ENCODE measurements at regions not wholly inside any gene's neighbourhood (a gene's known extent, or its start where the extent isn't known, plus 50 kb on each side); places are given as distances from the start of the nearest gene placed in this dataset.

DNA sequence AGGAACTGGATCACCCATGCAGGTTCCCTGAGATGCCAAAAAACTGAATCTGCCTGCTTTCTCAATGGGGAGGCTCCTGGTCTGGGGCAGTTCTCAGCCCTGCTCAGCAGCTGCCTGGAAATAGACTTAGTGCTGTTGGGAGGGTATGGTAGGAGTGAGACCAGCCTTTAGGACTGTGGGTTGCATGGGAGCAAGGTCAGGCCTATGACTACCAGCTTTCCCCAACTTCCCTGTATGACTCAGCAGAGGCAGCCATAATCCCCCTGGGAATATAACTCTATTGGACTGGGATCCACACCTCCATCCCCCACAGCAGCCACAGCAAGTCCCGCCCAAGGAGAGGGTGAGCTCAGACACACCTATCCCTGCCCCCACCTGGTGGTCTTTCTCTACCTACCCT is 87.0 kb downstream of the CFAP44 start:
- no peaks in the 10 kb centered on the region for H3K9me3 ChIP-seq (ENCODE audit: low read depth, low read length, poor library complexity, severe bottlenecking)
- no peak for TF ChIP-seq EZH2 (IDR thresholded peaks at IDR 0.05; ENCODE audit: borderline replicate concordance, low read depth, low read length, poor library complexity, severe bottlenecking)
- TF ChIP-seq, protein P1, sequence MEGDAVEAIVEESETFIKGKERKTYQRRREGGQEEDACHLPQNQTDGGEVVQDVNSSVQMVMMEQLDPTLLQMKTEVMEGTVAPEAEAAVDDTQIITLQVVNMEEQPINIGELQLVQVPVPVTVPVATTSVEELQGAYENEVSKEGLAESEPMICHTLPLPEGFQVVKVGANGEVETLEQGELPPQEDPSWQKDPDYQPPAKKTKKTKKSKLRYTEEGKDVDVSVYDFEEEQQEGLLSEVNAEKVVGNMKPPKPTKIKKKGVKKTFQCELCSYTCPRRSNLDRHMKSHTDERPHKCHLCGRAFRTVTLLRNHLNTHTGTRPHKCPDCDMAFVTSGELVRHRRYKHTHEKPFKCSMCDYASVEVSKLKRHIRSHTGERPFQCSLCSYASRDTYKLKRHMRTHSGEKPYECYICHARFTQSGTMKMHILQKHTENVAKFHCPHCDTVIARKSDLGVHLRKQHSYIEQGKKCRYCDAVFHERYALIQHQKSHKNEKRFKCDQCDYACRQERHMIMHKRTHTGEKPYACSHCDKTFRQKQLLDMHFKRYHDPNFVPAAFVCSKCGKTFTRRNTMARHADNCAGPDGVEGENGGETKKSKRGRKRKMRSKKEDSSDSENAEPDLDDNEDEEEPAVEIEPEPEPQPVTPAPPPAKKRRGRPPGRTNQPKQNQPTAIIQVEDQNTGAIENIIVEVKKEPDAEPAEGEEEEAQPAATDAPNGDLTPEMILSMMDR (conservative IDR thresholded peaks at IDR 0.05; ENCODE audit: low read depth, low read length): no peak
- BruUV-seq (replicated peaks): no TSS peak
- CTCF ChIA-PET: no interaction called here
- no peaks in the 10 kb centered on the region for H3K4me1 ChIP-seq (ENCODE audit: insufficient read depth, low read length, poor library complexity, severe bottlenecking)
- H3K4me3 ChIP-seq (ENCODE audit: low read depth, low read length, poor library complexity, severe bottlenecking): no peak overlapping the region
- POLR2A ChIA-PET (ENCODE audit: low non-redundant PET): interaction anchor here (0.6 kb wide), 1 partner anchor 10 kb away, joined by 9 read pairs; no protein-coding TSS in a partner anchor
- no peaks in the 10 kb centered on the region for H3K36me3 ChIP-seq (ENCODE audit: insufficient read depth, low read length, poor library complexity, severe bottlenecking)
- intact Hi-C loops (cut with micrococcal nuclease; ENCODE audit: unreplicated experiment): no loop called here
- H3K27ac ChIP-seq (ENCODE audit: low read depth, low read length, poor library complexity, severe bottlenecking): no peak overlapping the region
- peak; percentile 5 for DNase-seq (ENCODE audit: low spot score)
- no peaks in the 10 kb centered on the region for H3K27me3 ChIP-seq (replicated peaks; ENCODE audit: insufficient read depth, low read depth, low read length, poor library complexity)

DNA sequence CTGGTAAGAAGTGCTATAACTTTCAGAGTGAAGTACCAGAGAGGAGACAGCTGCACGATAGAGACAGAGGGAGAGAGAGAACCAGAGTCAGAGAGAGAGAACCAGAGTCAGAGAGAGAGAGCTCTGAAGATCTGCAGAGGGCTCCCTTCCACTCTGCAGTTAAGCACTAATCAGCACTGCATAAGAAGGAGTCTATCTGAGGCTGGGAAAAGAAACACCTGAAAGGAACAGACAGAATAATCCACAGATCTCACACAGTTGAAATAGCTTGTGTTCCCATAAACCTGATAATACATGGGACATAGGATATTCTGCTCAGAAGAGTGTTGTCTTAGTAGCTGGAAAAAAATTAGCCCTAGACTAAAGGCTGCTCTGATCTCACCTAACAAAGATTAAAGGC is 87.6 kb downstream of the CFAP44 start:
- no peak for DNase-seq (ENCODE audit: low spot score)
- POLR2A ChIA-PET (ENCODE audit: low non-redundant PET): interaction anchor here (0.6 kb wide), 2 partner anchors 11 to 220 kb away, joined by 3 to 9 read pairs; no protein-coding TSS in a partner anchor
- Histone ChIP-seq H3K4me1 (ENCODE audit: insufficient read depth, low read length, poor library complexity, severe bottlenecking) (no peaks in the 10 kb centered on the region), H3K36me3 (ENCODE audit: insufficient read depth, low read length, poor library complexity, severe bottlenecking) (no peaks in the 10 kb centered on the region), H3K4me3 (ENCODE audit: low read depth, low read length, poor library complexity, severe bottlenecking) (no peak overlapping the region), H3K9me3 (ENCODE audit: low read depth, low read length, poor library complexity, severe bottlenecking) (no peaks in the 10 kb centered on the region), H3K27me3 (replicated peaks; ENCODE audit: insufficient read depth, low read depth, low read length, poor library complexity) (no peaks in the 10 kb centered on the region), H3K27ac (ENCODE audit: low read depth, low read length, poor library complexity, severe bottlenecking) (no peak overlapping the region)
- BruUV-seq (replicated peaks): no TSS peak
- CTCF ChIA-PET: no interaction called here
- intact Hi-C loops (cut with micrococcal nuclease; ENCODE audit: unreplicated experiment): no loop called here
- TF ChIP-seq, protein P1 (conservative IDR thresholded peaks at IDR 0.05; ENCODE audit: low read depth, low read length): no peak
- TF ChIP-seq EZH2 (IDR thresholded peaks at IDR 0.05; ENCODE audit: borderline replicate concordance, low read depth, low read length, poor library complexity, severe bottlenecking): no peak

DNA sequence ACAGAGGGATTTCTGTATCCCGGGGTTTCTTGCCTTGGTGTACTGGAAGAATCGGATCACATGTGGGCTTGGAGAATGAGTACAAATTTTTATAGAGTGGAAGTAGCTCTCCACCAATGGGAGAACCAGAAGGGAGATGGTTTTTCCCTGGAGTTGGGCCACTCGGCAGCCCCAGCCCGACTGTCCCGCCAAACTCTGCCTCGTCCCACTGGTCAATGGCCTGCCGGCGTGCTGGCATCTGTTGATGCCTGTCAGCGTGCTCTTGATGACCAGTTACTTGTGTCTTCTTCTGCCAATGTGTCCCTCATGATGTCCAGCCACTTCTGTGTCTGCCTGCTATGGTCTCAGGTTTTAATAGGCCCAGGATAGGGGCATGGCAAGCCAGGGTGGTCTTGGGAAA is 100.5 kb downstream of the CFAP44 start:
- Histone ChIP-seq H3K27ac (ENCODE audit: low read depth, low read length, poor library complexity, severe bottlenecking) (no peak overlapping the region), H3K27me3 (replicated peaks; ENCODE audit: insufficient read depth, low read depth, low read length, poor library complexity) (no peaks in the 10 kb centered on the region), H3K4me1 (ENCODE audit: insufficient read depth, low read length, poor library complexity, severe bottlenecking) (no peaks in the 10 kb centered on the region), H3K36me3 (ENCODE audit: insufficient read depth, low read length, poor library complexity, severe bottlenecking) (no peaks in the 10 kb centered on the region), H3K4me3 (ENCODE audit: low read depth, low read length, poor library complexity, severe bottlenecking) (no peak overlapping the region), H3K9me3 (ENCODE audit: low read depth, low read length, poor library complexity, severe bottlenecking) (no peaks in the 10 kb centered on the region)
- no peak for DNase-seq (ENCODE audit: low spot score)
- TF ChIP-seq EZH2 (IDR thresholded peaks at IDR 0.05; ENCODE audit: borderline replicate concordance, low read depth, low read length, poor library complexity, severe bottlenecking): no peak
- TF ChIP-seq, protein P1 (conservative IDR thresholded peaks at IDR 0.05; ENCODE audit: low read depth, low read length): no peak
- CTCF ChIA-PET: no interaction called here
- no TSS peak for BruUV-seq (replicated peaks)
- intact Hi-C loops (cut with micrococcal nuclease; ENCODE audit: unreplicated experiment): no loop called here
- POLR2A ChIA-PET (ENCODE audit: low non-redundant PET): no interaction called here
